ENCODE measurements at regions not wholly inside any gene's neighbourhood (a gene's known extent, or its start where the extent isn't known, plus 50 kb on each side); places are given as distances from the start of the nearest gene placed in this dataset.
"Not testable (repeated sequence)": the region's sequence is repeated elsewhere in the genome, so short reads cannot be mapped to it uniquely, and the experiment has no call there.

GRCh38 chr14:45810152-45810872, 557.3 kb upstream of the MIS18BP1 start:
- H3K4me3 Mint-ChIP-seq: no peak overlapping the region

GRCh38 chr14:45807178-45807899, 554.3 kb upstream of the MIS18BP1 start:
- ChIA-PET POLR2A (no interaction called here), CTCF (no interaction called here)
- intact Hi-C loops (cut with DNase I, micrococcal nuclease): no loop called here
- no peak for ATAC-seq
- H3K4me3 Mint-ChIP-seq: no peak overlapping the region
- no peak overlapping the region for H3K27ac Mint-ChIP-seq
- no peaks in the 10 kb centered on the region for H3K9me3 Mint-ChIP-seq (ENCODE audit: low read depth)
- no peaks in the 10 kb centered on the region for H3K4me1 Mint-ChIP-seq
- H3K27me3 Mint-ChIP-seq: no peaks in the 10 kb centered on the region
- no peak for DNase-seq
- H3K36me3 Mint-ChIP-seq (ENCODE audit: low read depth): no peaks in the 10 kb centered on the region

More at GRCh38 chr14:45810152-45810872, 557.3 kb upstream of the MIS18BP1 start:
- ATAC-seq (no peak), DNase-seq (no peak)
- H3K4me1 Mint-ChIP-seq: no peaks in the 10 kb centered on the region
- ChIA-PET CTCF (no interaction called here), POLR2A (no interaction called here)
- intact Hi-C loops (cut with DNase I, micrococcal nuclease): no loop called here
- H3K9me3 Mint-ChIP-seq (ENCODE audit: low read depth): no peaks in the 10 kb centered on the region
- H3K27me3 Mint-ChIP-seq: no peaks in the 10 kb centered on the region
- no peak overlapping the region for H3K27ac Mint-ChIP-seq
- no peaks in the 10 kb centered on the region for H3K36me3 Mint-ChIP-seq (ENCODE audit: low read depth)

GRCh38 chr14:45799511-45799910, 546.5 kb upstream of the MIS18BP1 start:
- ATAC-seq (no peak), DNase-seq (no peak)
- Mint-ChIP-seq H3K27ac (no peak overlapping the region), H3K36me3 (ENCODE audit: low read depth) (no peaks in the 10 kb centered on the region), H3K9me3 (ENCODE audit: low read depth) (no peaks in the 10 kb centered on the region), H3K27me3 (no peaks in the 10 kb centered on the region), H3K4me3 (no peak overlapping the region), H3K4me1 (no peaks in the 10 kb centered on the region)
- ChIA-PET POLR2A (no interaction called here), CTCF (no interaction called here)
- intact Hi-C loops (cut with DNase I, micrococcal nuclease): no loop called here

- Mint-ChIP-seq H3K4me1 (no peaks in the 10 kb centered on the region), H3K27me3 (no peaks in the 10 kb centered on the region), H3K27ac (no peak overlapping the region), H3K4me3 (no peak overlapping the region), H3K9me3 (ENCODE audit: low read depth) (no peaks in the 10 kb centered on the region), H3K36me3 (ENCODE audit: low read depth) (no peaks in the 10 kb centered on the region)
- ChIA-PET CTCF (interaction anchor here (0.6 kb wide), 1 partner anchor 29 kb away, joined by 4 read pairs; no protein-coding TSS in a partner anchor), POLR2A (no interaction called here)
- ATAC-seq: no peak
- no peak for DNase-seq
- intact Hi-C loops (cut with DNase I, micrococcal nuclease): no loop called here
Observed at GRCh38 chr14:45798659-45799058, 545.7 kb upstream of the MIS18BP1 start.

GRCh38 chr14:45796006-45796405, 543.0 kb upstream of the MIS18BP1 start:
- H3K4me3 Mint-ChIP-seq; H3K4me1 Mint-ChIP-seq; DNase-seq; H3K9me3 Mint-ChIP-seq (ENCODE audit: low read depth); ATAC-seq; H3K27me3 Mint-ChIP-seq; POLR2A ChIA-PET; CTCF ChIA-PET; H3K36me3 Mint-ChIP-seq (ENCODE audit: low read depth); H3K27ac Mint-ChIP-seq; intact Hi-C loops (cut with DNase I, micrococcal nuclease): not testable (repeated sequence)

GRCh38 chr14:45793081-45793480, 540.1 kb upstream of the MIS18BP1 start:
- no peak for ATAC-seq

DNA sequence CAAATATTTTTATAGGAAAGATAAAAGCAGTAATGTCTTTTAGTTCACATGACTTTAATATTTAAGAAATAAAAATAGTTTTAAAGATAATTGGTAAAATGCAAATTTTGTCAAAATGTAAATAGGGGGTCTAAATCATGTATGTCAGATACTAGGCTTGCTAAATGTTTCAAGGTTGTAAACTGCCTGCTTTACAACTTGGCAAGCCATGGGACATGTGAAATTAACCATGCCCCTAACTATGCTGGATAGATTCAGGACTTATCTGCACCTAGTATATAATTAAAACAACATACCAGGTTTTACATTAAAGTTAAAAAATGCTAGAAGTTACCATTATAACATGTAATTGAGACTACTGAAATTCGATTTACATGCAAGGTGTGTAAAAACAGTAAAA, 537.3 kb upstream of the MIS18BP1 start:
- no peaks in the 10 kb centered on the region for H3K27me3 Mint-ChIP-seq
- no peak for DNase-seq
- ChIA-PET CTCF (no interaction called here), POLR2A (no interaction called here)
- no peak overlapping the region for H3K4me3 Mint-ChIP-seq
- no peak overlapping the region for H3K27ac Mint-ChIP-seq
- H3K36me3 Mint-ChIP-seq (ENCODE audit: low read depth): no peaks in the 10 kb centered on the region
- H3K9me3 Mint-ChIP-seq (ENCODE audit: low read depth): peaks cover 10% of the 10 kb centered on the region
- intact Hi-C loops (cut with DNase I, micrococcal nuclease): no loop called here
- no peak for ATAC-seq
- H3K4me1 Mint-ChIP-seq: no peaks in the 10 kb centered on the region

More at GRCh38 chr14:45793081-45793480, 540.1 kb upstream of the MIS18BP1 start:
- no peak overlapping the region for H3K27ac Mint-ChIP-seq
- POLR2A ChIA-PET: no interaction called here
- H3K36me3 Mint-ChIP-seq (ENCODE audit: low read depth): no peaks in the 10 kb centered on the region
- peaks cover 1% of the 10 kb centered on the region for H3K9me3 Mint-ChIP-seq (ENCODE audit: low read depth)
- no peak overlapping the region for H3K4me3 Mint-ChIP-seq
- H3K27me3 Mint-ChIP-seq: no peaks in the 10 kb centered on the region
- intact Hi-C loops (cut with DNase I, micrococcal nuclease): no loop called here
- CTCF ChIA-PET: no interaction called here
- DNase-seq: no peak
- H3K4me1 Mint-ChIP-seq: no peaks in the 10 kb centered on the region

DNA sequence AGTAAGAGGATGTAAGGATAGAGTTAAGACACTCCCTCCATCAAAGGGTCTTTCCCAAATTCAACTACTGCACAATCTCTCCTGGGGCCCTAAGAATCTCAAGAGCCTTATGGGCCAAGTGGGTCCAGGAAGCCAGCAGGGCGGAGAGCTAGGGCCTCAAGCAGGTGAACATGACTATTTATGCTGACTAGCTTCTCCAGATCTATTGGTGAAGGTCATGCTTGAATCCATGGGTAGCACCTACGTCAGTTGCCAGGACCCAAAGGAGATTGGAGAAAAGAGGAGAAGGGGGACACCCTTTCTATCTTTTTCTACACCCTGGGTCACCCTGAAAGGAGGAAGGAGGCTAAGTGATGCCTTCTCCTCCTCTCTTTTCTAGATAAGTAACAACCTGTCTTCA, 534.2 kb upstream of the MIS18BP1 start:
- no peaks in the 10 kb centered on the region for H3K4me1 Mint-ChIP-seq

DNA sequence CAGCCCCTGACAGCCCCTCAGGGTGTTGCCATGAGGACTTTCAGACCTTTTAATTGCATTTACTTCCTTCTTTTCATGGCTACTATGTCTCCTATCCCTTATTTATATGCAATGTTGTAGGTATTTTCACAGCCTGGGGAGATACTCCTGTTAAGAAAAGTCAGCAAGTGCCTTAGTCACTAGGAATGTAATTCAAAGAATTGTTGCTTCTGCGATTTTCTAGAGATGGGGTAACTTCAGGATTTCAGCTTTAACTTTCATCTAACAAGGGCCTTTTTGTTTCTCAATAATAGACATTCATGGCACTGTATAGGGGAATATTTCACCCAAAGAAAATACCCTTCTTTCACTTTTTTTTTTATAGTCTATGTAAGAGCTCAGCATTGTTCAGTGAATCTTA, 533.3 kb upstream of the MIS18BP1 start:
- Mint-ChIP-seq H3K27me3 (no peaks in the 10 kb centered on the region), H3K36me3 (ENCODE audit: low read depth) (no peaks in the 10 kb centered on the region), H3K27ac (no peak overlapping the region), H3K4me3 (no peak overlapping the region), H3K4me1 (no peaks in the 10 kb centered on the region), H3K9me3 (ENCODE audit: low read depth) (peaks cover 19% of the 10 kb centered on the region)
- ChIA-PET POLR2A (interaction anchor here (0.7 kb wide), 1 partner anchor 971 kb away, joined by 3 read pairs; no protein-coding TSS in a partner anchor), CTCF (no interaction called here)
- intact Hi-C loops (cut with DNase I, micrococcal nuclease): no loop called here
- ATAC-seq (no peak), DNase-seq (no peak)

More for the DNA sequence above, 534.2 kb upstream of the MIS18BP1 start:
- Mint-ChIP-seq H3K27ac (no peak overlapping the region), H3K36me3 (ENCODE audit: low read depth) (no peaks in the 10 kb centered on the region), H3K27me3 (no peaks in the 10 kb centered on the region), H3K4me3 (no peak overlapping the region), H3K9me3 (ENCODE audit: low read depth) (peaks cover 14% of the 10 kb centered on the region)
- ChIA-PET CTCF (no interaction called here), POLR2A (no interaction called here)
- DNase-seq (no peak), ATAC-seq (no peak)
- intact Hi-C loops (cut with DNase I, micrococcal nuclease): no loop called here

- Mint-ChIP-seq H3K27me3 (no peaks in the 10 kb centered on the region), H3K27ac (no peak overlapping the region), H3K4me3 (no peak overlapping the region), H3K4me1 (no peaks in the 10 kb centered on the region), H3K36me3 (ENCODE audit: low read depth) (no peaks in the 10 kb centered on the region), H3K9me3 (ENCODE audit: low read depth) (peaks cover 19% of the 10 kb centered on the region)
- DNase-seq (no peak), ATAC-seq (no peak)
- intact Hi-C loops (cut with DNase I, micrococcal nuclease): no loop called here
- POLR2A ChIA-PET: no interaction called here
- CTCF ChIA-PET: no interaction called here
Observed at GRCh38 chr14:45785240-45785639, 532.2 kb upstream of the MIS18BP1 start.

GRCh38 chr14:45766247-45766646, 513.2 kb upstream of the MIS18BP1 start:
- ATAC-seq (no peak), DNase-seq (no peak)
- ChIA-PET CTCF (no interaction called here), POLR2A (no interaction called here)
- Mint-ChIP-seq H3K9me3 (ENCODE audit: low read depth) (peaks cover 4% of the 10 kb centered on the region), H3K36me3 (ENCODE audit: low read depth) (no peaks in the 10 kb centered on the region), H3K27ac (no peak overlapping the region), H3K4me1 (no peaks in the 10 kb centered on the region), H3K4me3 (no peak overlapping the region), H3K27me3 (no peaks in the 10 kb centered on the region)
- intact Hi-C loops (cut with DNase I, micrococcal nuclease): no loop called here

DNA sequence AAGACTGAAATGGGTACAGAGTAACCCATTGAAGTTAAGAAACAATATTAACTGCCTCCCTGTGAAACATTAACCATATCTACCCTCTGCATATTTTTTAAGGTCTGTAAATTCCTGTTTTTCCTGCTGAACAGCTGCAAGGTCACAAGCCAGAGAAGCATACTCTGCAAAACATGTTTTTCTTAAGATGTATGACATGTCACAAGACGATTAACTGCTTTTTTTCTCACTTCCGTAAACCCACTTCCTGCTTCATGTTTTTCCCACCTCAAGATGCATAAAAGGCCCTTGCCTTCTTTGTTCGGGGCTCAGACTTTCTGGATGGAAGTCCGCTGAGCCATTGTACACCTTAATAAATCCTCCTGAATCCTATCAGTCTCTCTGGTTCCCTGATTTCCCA, 504.7 kb upstream of the MIS18BP1 start:
- DNase-seq: no peak
- ChIA-PET CTCF (no interaction called here), POLR2A (no interaction called here)
- H3K36me3 Mint-ChIP-seq (ENCODE audit: low read depth): no peaks in the 10 kb centered on the region
- H3K4me1 Mint-ChIP-seq: no peaks in the 10 kb centered on the region
- no peak overlapping the region for H3K4me3 Mint-ChIP-seq
- no peaks in the 10 kb centered on the region for H3K27me3 Mint-ChIP-seq
- intact Hi-C loops (cut with DNase I, micrococcal nuclease): no loop called here
- H3K9me3 Mint-ChIP-seq (ENCODE audit: low read depth): peaks cover 23% of the 10 kb centered on the region
- H3K27ac Mint-ChIP-seq: no peak overlapping the region
- no peak for ATAC-seq

All from activated CD4-positive, alpha-beta T cell treated with anti-CD3 and anti-CD28 coated beads for 36 hours (primary cell).